H9 (cell line): ENCODE measurements at regions not wholly inside any gene's neighbourhood (a gene's known extent, or its start where the extent isn't known, plus 50 kb on each side); places are given as distances from the start of the nearest gene placed in this dataset.

Experiments
- DNase-seq: peaks from one replicate; pipeline ENCODE4 v3.0.0-alpha.2; 2017
- H2AFZ ChIP-seq: one replicate; pipeline ENCODE4 v1.6.1; 2013; ENCODE audit warnings: mild to moderate bottlenecking, low read length, control low read depth, moderate library complexity
- H2AK5ac ChIP-seq: 2 replicates; pipeline ENCODE4 v1.6.1; 2013; ENCODE audit warnings: low read length, control low read depth, mixed read lengths; ENCODE audit not compliant: insufficient read length
- H2BK120ac ChIP-seq: one replicate; pipeline ENCODE4 v1.6.1; 2013; ENCODE audit warnings: low read depth, mild to moderate bottlenecking, low read length, control low read depth, inconsistent platforms; ENCODE audit not compliant: poor library complexity, severe bottlenecking
- H2BK12ac ChIP-seq: 2 replicates; pipeline ENCODE4 v1.6.1; 2013; ENCODE audit warnings: low read length, control low read depth, mixed read lengths, low read depth; ENCODE audit not compliant: insufficient read length
- H2BK15ac ChIP-seq: 2 replicates; pipeline ENCODE4 v1.6.1; 2013; ENCODE audit warnings: low read depth, low read length, control low read depth
- H2BK20ac ChIP-seq: one replicate; pipeline ENCODE4 v1.6.1; 2013; ENCODE audit warnings: low read depth, mild to moderate bottlenecking, low read length, control low read depth, inconsistent platforms; ENCODE audit not compliant: poor library complexity, severe bottlenecking
- H2BK5ac ChIP-seq: 2 replicates; pipeline ENCODE4 v1.6.1; 2013; ENCODE audit warnings: low read length, control low read depth, mixed read lengths; ENCODE audit not compliant: insufficient read length
- H3K14ac ChIP-seq: 2 replicates; pipeline ENCODE4 v1.6.1; 2013; ENCODE audit warnings: low read length, control low read depth; ENCODE audit not compliant: insufficient read depth
- H3K18ac ChIP-seq: 2 replicates; pipeline ENCODE4 v1.6.1; 2013; ENCODE audit warnings: low read depth, mild to moderate bottlenecking, mixed read lengths, low read length, control low read depth; ENCODE audit not compliant: insufficient read length
- H3K23ac ChIP-seq: 2 replicates; pipeline ENCODE4 v1.6.1; 2013; ENCODE audit warnings: low read length, control low read depth, mixed read lengths, low read depth; ENCODE audit not compliant: insufficient read length
- H3K23me2 ChIP-seq: 2 replicates; pipeline ENCODE4 v1.6.1; 2013; ENCODE audit warnings: low read depth, mild to moderate bottlenecking, mixed read lengths, low read length, control low read depth; ENCODE audit not compliant: insufficient read length, poor library complexity, severe bottlenecking
- H3K27ac ChIP-seq: 2 replicates; pipeline ENCODE4 v1.5.1; 2013; ENCODE audit warnings: low read length, control low read depth, mixed read lengths, low read depth; ENCODE audit not compliant: insufficient read length
- H3K27me3 ChIP-seq: 2 replicates; pipeline ENCODE4 v1.6.1; 2013; ENCODE audit warnings: low read length, control low read depth, inconsistent platforms; ENCODE audit not compliant: insufficient read depth
- H3K4ac ChIP-seq: 2 replicates; pipeline ENCODE4 v1.6.1; 2013; ENCODE audit warnings: low read depth, mild to moderate bottlenecking, control low read depth, inconsistent platforms, low read length, moderate library complexity
- H3K4me1 ChIP-seq: 2 replicates; pipeline ENCODE4 v1.6.1; 2013; ENCODE audit warnings: low read length, control low read depth, inconsistent platforms; ENCODE audit not compliant: insufficient read depth
- H3K4me2 ChIP-seq: 2 replicates; pipeline ENCODE4 v1.6.1; 2013; ENCODE audit warnings: low read length, control low read depth, mixed read lengths; ENCODE audit not compliant: insufficient read length, insufficient read depth
- H3K56ac ChIP-seq: 2 replicates; pipeline ENCODE4 v1.6.1; 2013; ENCODE audit warnings: low read depth, mild to moderate bottlenecking, mixed read lengths, low read length, control low read depth; ENCODE audit not compliant: insufficient read length
- H3K79me1 ChIP-seq: 2 replicates; pipeline ENCODE4 v1.6.1; 2013; ENCODE audit warnings: low read depth, mild to moderate bottlenecking, moderate library complexity, low read length, control low read depth, inconsistent platforms; ENCODE audit not compliant: insufficient read depth, poor library complexity, severe bottlenecking
- H3K79me2 ChIP-seq: 2 replicates; pipeline ENCODE4 v1.6.1; 2013; ENCODE audit warnings: low read length, control low read depth, inconsistent platforms; ENCODE audit not compliant: insufficient read depth
- H3K9ac ChIP-seq: 2 replicates; pipeline ENCODE4 v1.6.1; 2013; ENCODE audit warnings: low read length, control low read depth, mixed read lengths; ENCODE audit not compliant: insufficient read length; ENCODE audit errors: extremely low read depth
- H3K9me3 ChIP-seq: one replicate; pipeline ENCODE4 v1.6.1; 2013; ENCODE audit warnings: low read depth, low read length, inconsistent platforms; ENCODE audit not compliant: control insufficient read depth
- H3T11ph ChIP-seq: one replicate; pipeline ENCODE4 v1.6.1; 2013; ENCODE audit warnings: mild to moderate bottlenecking, low read length, control low read depth, inconsistent platforms
- H4K20me1 ChIP-seq: one replicate; pipeline ENCODE4 v1.6.1; 2013; ENCODE audit not compliant: control insufficient read depth, insufficient read length, insufficient read depth
- H4K5ac ChIP-seq: 2 replicates; pipeline ENCODE4 v1.6.1; 2013; ENCODE audit warnings: low read depth, mild to moderate bottlenecking, mixed read lengths, low read length, control low read depth; ENCODE audit not compliant: insufficient read length
- H4K8ac ChIP-seq: replicated peaks from 2 replicates; pipeline ENCODE4 v1.6.1; 2013; ENCODE audit warnings: low read length, control low read depth, mixed read lengths, low read depth; ENCODE audit not compliant: insufficient read length
- H4K91ac ChIP-seq: 2 replicates; pipeline ENCODE4 v1.6.1; 2013; ENCODE audit warnings: low read depth, mild to moderate bottlenecking, moderate library complexity, mixed read lengths, low read length, control low read depth; ENCODE audit not compliant: insufficient read length
- H3K27ac Mint-ChIP-seq, 3 experiments: 2 replicates in 2 of 3; 3 replicates in 1 of 3; pipeline ENCODE4 v1.8.0; 2020 to 2021; ENCODE audit warnings: mixed read lengths in 3 of 3, mild to moderate bottlenecking in 1 of 3, moderate library complexity in 1 of 3
- H3K27me3 Mint-ChIP-seq: 2 replicates; pipeline ENCODE4 v1.8.0; 2021; ENCODE audit warnings: low read depth, mild to moderate bottlenecking, moderate library complexity, mixed read lengths
- H3K36me3 Mint-ChIP-seq, 3 experiments: 2 replicates in 2 of 3; 3 replicates in 1 of 3; pipeline ENCODE4 v1.8.0; 2020 to 2021; ENCODE audit warnings: low read depth in 3 of 3, mixed read lengths in 3 of 3; ENCODE audit not compliant: insufficient read depth in 1 of 3
- H3K4me1 Mint-ChIP-seq, 2 experiments: 2 replicates each; pipeline ENCODE4 v1.8.0; 2020; ENCODE audit warnings: mixed read lengths in 2 of 2
- H3K4me3 Mint-ChIP-seq, 2 experiments: 2 replicates in 1 of 2; 3 replicates in 1 of 2; pipeline ENCODE4 v1.8.0; 2020 to 2021; ENCODE audit warnings: mild to moderate bottlenecking in 2 of 2, mixed read lengths in 2 of 2, moderate library complexity in 1 of 2
- H3K9me3 Mint-ChIP-seq, 2 experiments: 2 replicates in 1 of 2; 3 replicates in 1 of 2; pipeline ENCODE4 v1.8.0; 2020; ENCODE audit warnings: mild to moderate bottlenecking in 2 of 2, mixed read lengths in 2 of 2, moderate library complexity in 1 of 2
- CTCF ChIP-seq: fragments of 200-600 bp; sonication (generic); conservative IDR thresholded peaks from 3 replicates; pipeline ENCODE4 v1.8.0; 2021; ENCODE audit warnings: antibody characterized with exemption, mild to moderate bottlenecking
- WGBS: extraction: QIAGEN DNeasy Blood & Tissue Kit; methylation state at CpG from one replicate; pipeline ENCODE4 v1.1.7; 2013; ENCODE audit warnings: missing lambda C conversion rate, low lambda C conversion rate, mixed read lengths; ENCODE audit not compliant: insufficient read length; ENCODE audit errors: extremely low coverage; 5-methylcytosine and 5-hydroxymethylcytosine counted together

GRCh38 chr15:93358166-93359059 is 269.4 kb upstream of the RGMA start:
- H3K4me1 Mint-ChIP-seq: peaks cover 30 to 31% of the 10 kb centered on the region in 2 experiments
- H3K4ac ChIP-seq: no peak overlapping the region
- no peak overlapping the region for H3K23ac ChIP-seq
- H3T11ph ChIP-seq: no peak overlapping the region
- H3K79me1 ChIP-seq: no peaks in the 10 kb centered on the region
- H3K27ac ChIP-seq: no peak overlapping the region
- no CpG with 5 or more reads among the region's 19 CpGs for WGBS
- no peak overlapping the region for H4K91ac ChIP-seq
- no peaks in the 10 kb centered on the region for H3K79me2 ChIP-seq
- no peak overlapping the region for H3K18ac ChIP-seq
- peaks cover 4% of the 10 kb centered on the region for H3K23me2 ChIP-seq
- no peak overlapping the region for H2BK12ac ChIP-seq
- H3K56ac ChIP-seq: no peak overlapping the region
- H3K9me3 Mint-ChIP-seq: peaks cover 0 to 5% of the 10 kb centered on the region in 2 experiments; a peak in 3 of 5 replicates
- H3K4me1 ChIP-seq: peaks cover 2% of the 10 kb centered on the region; the same call in 1 of the 2 replicates
- H4K20me1 ChIP-seq: no peaks in the 10 kb centered on the region
- H2BK15ac ChIP-seq: no peak overlapping the region
- H3K27me3 ChIP-seq: peaks cover 11% of the 10 kb centered on the region; the same call in 1 of the 2 replicates
- H3K27me3 Mint-ChIP-seq: peaks cover 93% of the 10 kb centered on the region
- H3K14ac ChIP-seq: no peak overlapping the region
- no peak overlapping the region for H2AFZ ChIP-seq
- no peak overlapping the region for H2BK20ac ChIP-seq
- H4K5ac ChIP-seq: no peak overlapping the region
- TF ChIP-seq CTCF: no peak
- H4K8ac ChIP-seq: no peak overlapping the region
- no peak overlapping the region for H3K4me3 Mint-ChIP-seq
- H2BK120ac ChIP-seq: no peak overlapping the region
- H3K4me2 ChIP-seq: no peak overlapping the region
- H2AK5ac ChIP-seq: no peak overlapping the region
- H3K9ac ChIP-seq: no peak overlapping the region
- no peaks in the 10 kb centered on the region for H3K9me3 ChIP-seq
- DNase-seq: no peak
- no peak overlapping the region for H2BK5ac ChIP-seq
- peaks cover 0 to 2% (median 0%) of the 10 kb centered on the region in 3 experiments; a peak in 2 of 7 replicates for H3K36me3 Mint-ChIP-seq
- no peak overlapping the region for H3K27ac Mint-ChIP-seq
